NCI-H748 (cell line): ENCODE measurements at regions not wholly inside any gene's neighbourhood (a gene's known extent, or its start where the extent isn't known, plus 50 kb on each side); places are given as distances from the start of the nearest gene placed in this dataset.

Source experiments
- DNase-seq: peaks from one replicate; lab custom pipeline; 2025; ENCODE audit not compliant: unreplicated experiment; lab: John Stamatoyannopoulos, UW

- no peak for DNase-seq
Measured at GRCh38 chr1:209045331-209046057, 538.0 kb upstream of the CAMK1G start.

- no peak for DNase-seq
Measured at GRCh38 chr1:209046058-209046417, 537.5 kb upstream of the CAMK1G start.

- DNase-seq, result no peak
Measured at GRCh38 chr1:209046935-209047334, 536.6 kb upstream of the CAMK1G start.

GRCh38 chr1:209048941-209049669 lies 534.4 kb upstream of the CAMK1G start:
- DNase-seq, result no peak

GRCh38 chr1:209051570-209051969 lies 531.9 kb upstream of the CAMK1G start:
- no peak for DNase-seq

GRCh38 chr1:209053587-209053986 lies 529.9 kb upstream of the CAMK1G start:
- DNase-seq, result no peak

DNA sequence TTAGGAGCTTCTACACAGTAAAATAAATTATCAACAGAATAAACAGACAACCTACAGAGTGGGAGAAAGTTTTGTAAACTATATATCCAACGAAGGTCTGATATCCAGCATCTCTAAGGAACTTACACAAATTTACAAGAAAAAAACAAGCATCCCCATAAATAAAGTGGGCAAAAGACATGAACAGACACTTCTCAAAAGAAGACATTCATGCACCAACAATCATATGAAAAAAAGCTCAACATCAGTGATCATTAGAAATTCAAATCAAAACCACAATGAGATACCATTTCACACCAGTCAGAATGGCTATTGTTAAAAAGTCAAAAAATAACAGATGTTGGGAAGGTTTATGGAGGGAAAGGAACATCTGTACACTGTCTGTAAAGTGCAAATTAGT lies 526.4 kb upstream of the CAMK1G start:
- no peak for DNase-seq

DNA sequence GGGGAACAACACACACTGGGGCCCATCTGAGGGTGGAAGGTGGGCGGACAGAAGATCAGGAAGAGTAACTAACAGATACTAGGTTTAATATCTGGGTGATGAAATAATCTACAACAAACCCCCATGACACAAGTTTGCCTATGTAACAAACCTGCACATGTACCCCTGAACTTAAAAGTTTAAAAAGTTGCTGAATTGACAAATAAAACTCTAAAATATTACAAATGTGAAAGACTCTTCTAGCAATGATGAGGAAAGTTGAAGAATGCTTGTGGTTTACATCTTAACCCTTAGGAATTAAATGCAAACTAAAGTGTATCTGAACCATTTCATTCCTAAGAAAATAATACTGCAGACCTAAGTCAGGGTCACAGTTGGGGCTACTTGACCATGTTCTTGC lies 525.6 kb upstream of the CAMK1G start:
- no peak for DNase-seq

- no peak for DNase-seq
Measured at GRCh38 chr1:209059376-209059775, 524.1 kb upstream of the CAMK1G start.

DNA sequence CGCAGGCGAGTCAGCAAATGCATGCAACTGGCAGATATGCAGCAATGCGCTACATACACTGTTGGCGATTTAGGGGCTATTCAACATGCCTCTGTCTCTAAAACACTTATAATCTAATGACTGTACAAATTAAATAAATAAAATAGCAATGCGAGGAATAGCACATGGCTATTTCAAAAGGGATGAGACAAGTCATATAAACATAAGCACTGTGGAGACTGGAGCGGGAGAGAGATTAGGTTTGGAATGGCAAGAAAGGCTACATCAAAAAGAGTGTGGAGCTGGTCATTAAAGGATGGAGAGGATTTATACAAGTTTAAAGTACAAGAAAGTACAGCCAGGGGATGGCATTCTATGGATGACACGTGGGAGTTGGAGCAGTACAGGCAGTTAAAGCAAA lies 523.5 kb upstream of the CAMK1G start:
- DNase-seq, result no peak

- DNase-seq, result no peak
Measured at GRCh38 chr1:209062081-209062620, 521.4 kb upstream of the CAMK1G start.

DNA sequence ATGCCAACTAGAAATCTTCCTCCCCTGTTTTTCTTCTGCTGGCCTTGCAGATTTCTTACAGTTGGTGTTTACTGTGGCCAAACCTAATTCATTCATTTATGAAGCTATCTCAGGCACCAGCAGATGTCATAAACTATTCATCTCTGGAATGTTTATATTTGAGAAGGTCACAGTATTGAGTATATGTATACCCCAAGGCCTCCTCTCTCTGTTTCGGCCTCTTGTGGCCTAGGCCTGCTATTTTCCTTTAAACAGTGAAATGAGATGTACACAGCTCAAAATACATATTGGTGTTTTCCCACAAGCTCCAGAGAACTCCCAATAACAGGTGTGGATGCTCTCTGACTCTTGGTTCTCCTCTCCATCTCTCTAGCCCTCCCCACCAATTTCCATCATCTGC lies 520.7 kb upstream of the CAMK1G start:
- DNase-seq, result no peak

DNA sequence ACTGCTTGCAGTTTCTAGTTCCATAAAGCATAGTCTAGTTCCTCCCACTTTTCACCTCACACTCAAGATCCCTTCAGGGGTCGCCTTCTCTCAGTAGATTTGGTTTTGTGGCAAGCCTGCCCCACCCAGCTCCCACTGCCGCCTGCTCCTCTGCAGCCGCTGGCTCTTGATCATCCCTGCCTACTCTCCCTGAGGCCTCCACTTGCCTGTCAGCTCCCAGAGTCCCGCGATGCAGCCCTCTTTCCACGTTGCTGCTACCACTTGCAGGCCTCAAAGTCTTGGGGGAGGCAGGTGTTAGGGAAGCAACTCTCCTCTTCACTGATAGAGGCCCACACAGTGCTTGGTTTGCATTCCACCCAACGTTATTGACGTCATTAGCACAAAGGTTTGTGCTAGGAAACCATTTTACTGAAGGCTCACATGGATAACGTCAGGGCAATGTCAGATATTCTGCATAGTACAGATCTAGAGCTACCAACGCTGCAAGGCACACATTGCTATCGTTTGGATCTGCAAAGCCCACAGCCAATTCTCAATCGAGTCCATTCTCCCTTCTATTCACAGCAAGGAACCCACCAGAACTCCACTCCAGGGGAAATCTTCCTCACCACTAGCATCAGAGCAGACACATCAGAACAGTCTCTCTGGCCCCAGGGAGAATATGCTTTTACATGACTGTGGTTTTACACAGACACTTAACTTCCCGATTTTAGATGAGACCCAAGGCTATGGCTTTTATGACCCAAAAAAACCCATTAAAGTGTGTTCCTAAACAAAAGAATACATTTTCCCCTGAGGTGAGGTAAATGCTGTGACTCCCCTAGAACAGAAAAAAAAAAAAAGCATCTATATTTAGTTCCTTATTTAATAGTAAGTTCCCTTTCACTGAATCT lies 519.5 kb upstream of the CAMK1G start:
- DNase-seq, result no peak

DNA sequence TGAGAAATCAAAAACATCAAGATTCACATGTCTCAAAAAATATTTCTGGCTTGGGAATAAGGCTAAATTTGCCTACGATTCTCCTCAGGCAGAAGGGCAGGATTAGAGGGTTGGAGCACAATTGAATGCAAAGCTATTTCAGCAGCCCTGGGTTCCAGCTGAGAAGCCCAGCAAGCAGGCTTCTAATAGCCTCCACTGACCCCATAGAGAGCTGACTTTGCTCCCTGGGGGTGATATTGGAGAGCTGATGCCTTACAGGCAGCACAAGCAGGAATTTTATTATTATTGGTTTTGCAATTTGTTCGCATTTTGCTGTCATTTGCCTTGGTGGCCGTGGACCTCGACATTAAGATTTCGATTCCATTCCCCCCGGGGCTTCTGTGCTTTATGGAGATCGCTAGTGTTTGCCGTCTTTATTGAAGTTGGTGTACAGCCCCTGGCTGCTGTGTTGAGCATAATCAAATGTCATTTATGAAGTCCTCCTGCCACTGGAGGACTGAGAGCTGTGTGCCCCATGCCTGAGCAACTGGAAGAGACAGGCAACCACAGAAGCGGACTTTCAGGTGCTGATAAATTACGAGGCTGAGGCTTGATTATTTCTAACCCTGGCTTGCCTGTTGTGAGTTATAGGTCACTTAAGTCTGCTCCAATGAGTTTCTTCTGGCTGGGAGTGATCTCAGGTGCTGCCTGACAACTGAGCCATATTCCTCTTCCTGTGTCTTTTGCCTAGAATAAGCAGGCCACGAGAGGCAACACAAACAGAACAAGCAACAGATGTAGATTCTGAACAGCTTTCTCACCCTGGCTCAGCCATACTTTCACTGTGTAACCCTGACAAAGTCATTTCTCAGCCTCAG lies 518.4 kb upstream of the CAMK1G start:
- no peak for DNase-seq

DNA sequence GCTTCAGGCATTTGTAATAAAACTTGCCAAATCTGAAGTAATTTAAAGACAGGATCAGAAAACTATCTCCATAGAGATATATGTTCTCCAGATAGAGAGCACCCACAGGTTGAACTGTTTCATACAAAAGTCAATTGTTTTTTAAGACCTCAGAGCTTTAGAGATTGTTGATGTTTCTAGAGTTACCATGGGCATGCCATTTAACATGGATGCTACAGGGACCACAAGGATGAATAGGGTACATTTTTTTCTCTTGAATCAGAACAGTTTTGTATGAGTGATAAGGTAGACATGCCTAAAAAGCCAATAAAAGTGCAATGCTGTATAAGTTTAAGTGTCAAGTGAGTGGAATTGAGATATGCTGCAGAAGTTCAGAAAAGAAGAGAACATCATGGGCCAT lies 511.0 kb upstream of the CAMK1G start:
- no peak for DNase-seq

DNA sequence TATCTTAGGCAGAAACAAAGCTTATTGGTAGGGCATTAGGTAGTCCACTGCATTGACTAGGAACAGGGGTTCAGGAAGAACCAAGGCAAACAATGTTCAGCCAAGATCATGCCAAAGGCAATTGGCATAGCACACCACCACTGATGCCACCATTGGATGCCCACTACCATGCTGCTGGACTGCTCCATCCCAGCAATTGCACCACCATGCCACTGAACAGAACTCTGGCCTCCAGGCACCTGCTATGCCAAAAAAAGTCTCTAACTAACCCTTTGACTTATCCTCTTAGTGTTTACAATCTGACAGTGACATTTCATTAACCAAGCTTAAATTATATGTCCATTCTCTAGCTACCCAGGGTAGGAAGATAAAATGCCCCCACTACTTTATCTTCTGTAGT lies 509.6 kb upstream of the CAMK1G start:
- no peak for DNase-seq

- no peak for DNase-seq
Measured at GRCh38 chr1:209074575-209075250, 508.8 kb upstream of the CAMK1G start.

GRCh38 chr1:209076688-209077087 lies 506.8 kb upstream of the CAMK1G start:
- no peak for DNase-seq

DNA sequence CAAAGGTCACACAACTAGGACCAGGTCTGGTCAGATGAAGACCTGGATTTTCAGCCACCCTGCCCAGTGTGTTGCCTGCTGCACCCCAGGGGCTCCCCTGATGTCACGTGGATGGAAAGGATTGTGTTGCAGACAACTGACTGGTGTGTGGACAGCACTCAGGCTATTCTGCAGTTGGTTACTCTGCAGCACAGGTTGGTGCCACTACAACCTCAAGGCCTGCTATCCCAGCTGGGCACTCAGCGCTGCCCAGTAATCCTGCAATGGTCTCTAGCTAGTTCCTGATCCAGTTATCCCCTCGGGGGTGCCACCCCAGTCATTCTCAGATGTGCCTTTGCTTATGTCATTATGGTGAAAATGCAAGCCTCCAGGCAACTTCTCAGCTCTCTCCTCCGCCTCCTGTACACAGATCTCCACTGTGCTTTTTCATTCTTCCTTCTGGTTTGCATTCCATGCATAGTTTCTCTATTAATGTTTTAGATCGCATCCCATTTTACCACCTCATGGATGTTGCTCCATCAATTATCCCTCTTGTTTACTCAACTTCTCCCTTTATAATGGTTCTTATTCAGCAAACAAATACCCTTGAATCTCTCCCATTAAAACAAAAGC lies 503.2 kb upstream of the CAMK1G start:
- DNase-seq, result no peak
